Heart left ventricle (tissue), 13 donors: ENCODE measurements at regions not wholly inside any gene's neighbourhood (a gene's known extent, or its start where the extent isn't known, plus 50 kb on each side); places are given as distances from the start of the nearest gene placed in this dataset.

Experiments used
- POLR2A ChIP-seq, 2 donors: fragments of 450-650 bp; IDR thresholded peaks; one replicate each; pipeline ENCODE4 v1.6.1; 2017; ENCODE audit warnings: antibody characterized with exemption in 2 of 2, mild to moderate bottlenecking in 2 of 2, moderate library complexity in 2 of 2
- TF ChIP-seq, protein P1 (sequence below), 12 donors: fragments of 200-600 bp; sonication (generic) in 4 of 12; IDR thresholded peaks; one replicate each; pipeline versions ENCODE4 v1.5.0 to v1.8.0; 2018 to 2022; ENCODE audit warnings: antibody characterized with exemption in 12 of 12, mild to moderate bottlenecking in 5 of 12
- donor health status: ischemic (EF 13 %, LVEDD 7.1; RV severe dilation, severe dysfunction).
- donor health status: DM: no; HTN: yes; CAD: no.
- donor health status: DM: no; HTN: no; CAD: no.
- donor health status: ischemic (EF 25% LVEDD 6.9; RV normal size, moderate dysfunction).
- donor health status: ischemic (EF 25% LVEDD 5.7; RV mildly dilated, moderate dysfunction).
- donor health status: ischemic (EF 35%, LVEDD 5.7; RV mildly dilated, moderate dysfunction).
- donor health status: nonischemic (EF 11% LVEDD 7.7; RV severe dilation, severe dysfunction).
- donor health status: DM: yes; HTN: yes; CAD: no.
- donor health status: PGD.
- donor health status: ischemic (EF 29% LVEDD 5.4; RV normal size, mild dysfunction).
- donor health status: nonischemic (EF 23%, LVEDD 6.1; RV moderate dilation, normal function).

DNA sequence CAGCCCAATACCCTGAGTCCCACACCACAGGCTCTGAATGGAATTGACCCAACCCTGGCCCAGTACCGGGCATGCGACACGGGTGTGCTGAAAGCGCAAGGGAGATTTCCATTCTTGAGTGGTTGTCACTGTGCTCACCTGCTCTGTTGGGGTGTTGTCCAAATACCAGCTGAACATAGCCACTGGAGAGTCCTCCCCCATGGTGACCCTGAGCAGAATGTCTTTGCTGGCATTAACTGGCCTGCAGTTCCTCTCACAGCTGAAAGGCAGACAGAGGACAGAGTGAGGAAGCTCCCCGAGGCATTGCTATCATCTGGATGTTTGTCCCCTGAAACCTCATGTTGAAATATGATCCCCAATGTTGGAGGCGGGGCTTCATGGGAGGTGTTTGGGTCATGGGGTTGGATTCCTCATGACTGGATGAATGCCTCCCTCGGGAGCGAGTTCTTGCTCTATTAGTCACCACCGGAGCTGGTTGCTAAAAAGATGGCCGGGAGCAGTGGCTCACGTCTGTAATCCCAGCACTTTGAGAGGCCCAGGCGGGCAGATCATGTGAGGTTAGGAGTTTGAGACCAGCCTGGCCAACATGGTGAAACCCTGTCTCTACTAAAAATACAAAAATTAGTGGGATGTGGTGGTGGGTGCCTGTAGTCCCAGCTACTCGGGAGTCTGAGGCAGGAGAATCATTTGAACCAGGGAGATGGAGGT is 57.3 kb upstream of the BCO1 start:
- TF ChIP-seq, protein P1, sequence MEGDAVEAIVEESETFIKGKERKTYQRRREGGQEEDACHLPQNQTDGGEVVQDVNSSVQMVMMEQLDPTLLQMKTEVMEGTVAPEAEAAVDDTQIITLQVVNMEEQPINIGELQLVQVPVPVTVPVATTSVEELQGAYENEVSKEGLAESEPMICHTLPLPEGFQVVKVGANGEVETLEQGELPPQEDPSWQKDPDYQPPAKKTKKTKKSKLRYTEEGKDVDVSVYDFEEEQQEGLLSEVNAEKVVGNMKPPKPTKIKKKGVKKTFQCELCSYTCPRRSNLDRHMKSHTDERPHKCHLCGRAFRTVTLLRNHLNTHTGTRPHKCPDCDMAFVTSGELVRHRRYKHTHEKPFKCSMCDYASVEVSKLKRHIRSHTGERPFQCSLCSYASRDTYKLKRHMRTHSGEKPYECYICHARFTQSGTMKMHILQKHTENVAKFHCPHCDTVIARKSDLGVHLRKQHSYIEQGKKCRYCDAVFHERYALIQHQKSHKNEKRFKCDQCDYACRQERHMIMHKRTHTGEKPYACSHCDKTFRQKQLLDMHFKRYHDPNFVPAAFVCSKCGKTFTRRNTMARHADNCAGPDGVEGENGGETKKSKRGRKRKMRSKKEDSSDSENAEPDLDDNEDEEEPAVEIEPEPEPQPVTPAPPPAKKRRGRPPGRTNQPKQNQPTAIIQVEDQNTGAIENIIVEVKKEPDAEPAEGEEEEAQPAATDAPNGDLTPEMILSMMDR (IDR thresholded peaks at IDR 0.05): no peak
- peak in 1 of 2 donors; percentile 30 for TF ChIP-seq POLR2A (IDR thresholded peaks at IDR 0.05)
